GM23338 (cell line): ENCODE measurements at regions not wholly inside any gene's neighbourhood (a gene's known extent, or its start where the extent isn't known, plus 50 kb on each side); places are given as distances from the start of the nearest gene placed in this dataset.
A peak's percentile ranks its signal among the peaks of the same experiment; 100 is the strongest.

Source experiments
- ATAC-seq: fragments of 200-7000 bp; cut with Tn5 transposase; 3 replicates; pipeline ENCODE4 v1.9.1; 2020
- DNase-seq: peaks from one replicate; pipeline ENCODE4 v3.0.0-alpha.2; 2015; ENCODE audit warnings: low spot score
- H2AFZ ChIP-seq: fragments of 200-600 bp; sonication (generic); 2 replicates; pipeline ENCODE4 v1.8.0; 2016; ENCODE audit warnings: antibody characterized with exemption, mild to moderate bottlenecking, moderate library complexity
- H3F3A ChIP-seq: fragments of 200-600 bp; sonication (generic); replicated peaks from 2 replicates; pipeline ENCODE4 v1.8.0; 2017; ENCODE audit warnings: antibody characterized with exemption, mixed run types, low read depth
- H3K27ac ChIP-seq: fragments of 200-600 bp; sonication (generic); 2 replicates; pipeline ENCODE4 v1.6.1; 2016; ENCODE audit warnings: low read depth
- H3K27me3 ChIP-seq: fragments of 200-600 bp; sonication (generic); 2 replicates; pipeline ENCODE4 v1.8.0; 2016; ENCODE audit warnings: mild to moderate bottlenecking, mixed run types, moderate library complexity; ENCODE audit not compliant: insufficient read depth
- H3K36me3 ChIP-seq: fragments of 200-600 bp; sonication (generic); 2 replicates; pipeline ENCODE4 v1.8.0; 2016; ENCODE audit warnings: mild to moderate bottlenecking; ENCODE audit not compliant: insufficient read depth
- H3K4me1 ChIP-seq: fragments of 200-600 bp; sonication (generic); 2 replicates; pipeline ENCODE4 v1.8.0; 2016; ENCODE audit warnings: mild to moderate bottlenecking, moderate library complexity; ENCODE audit not compliant: insufficient read depth
- H3K4me2 ChIP-seq: fragments of 200-600 bp; sonication (generic); 2 replicates; pipeline ENCODE4 v1.7.1; 2017; ENCODE audit warnings: mixed run types
- H3K4me3 ChIP-seq: fragments of 200-600 bp; sonication (generic); 2 replicates; pipeline ENCODE4 v1.6.1; 2016; ENCODE audit warnings: mixed run types
- H3K79me2 ChIP-seq: fragments of 200-600 bp; sonication (generic); replicated peaks from 2 replicates; pipeline ENCODE4 v1.8.0; 2017; ENCODE audit warnings: mild to moderate bottlenecking; ENCODE audit not compliant: insufficient read depth
- H3K9me2 ChIP-seq: fragments of 200-600 bp; sonication (generic); 2 replicates; pipeline ENCODE4 v1.8.0; 2017; ENCODE audit not compliant: insufficient read depth
- H4K20me1 ChIP-seq: fragments of 200-600 bp; sonication (generic); replicated peaks from 2 replicates; pipeline ENCODE4 v1.8.0; 2017; ENCODE audit warnings: mild to moderate bottlenecking; ENCODE audit not compliant: insufficient read depth
- H3K27ac Mint-ChIP-seq: 2 replicates; pipeline ENCODE4 v1.8.0; 2020; ENCODE audit warnings: inconsistent platforms, mild to moderate bottlenecking, moderate library complexity, mixed read lengths
- H3K27me3 Mint-ChIP-seq: 3 replicates; pipeline ENCODE4 v1.8.0; 2022; ENCODE audit warnings: low read depth, mild to moderate bottlenecking, moderate library complexity, mixed read lengths, inconsistent platforms; ENCODE audit not compliant: insufficient read depth, poor library complexity
- H3K36me3 Mint-ChIP-seq: 3 replicates; pipeline ENCODE4 v1.8.0; 2021; ENCODE audit warnings: low read depth, mild to moderate bottlenecking, inconsistent platforms, moderate library complexity, mixed read lengths
- H3K4me1 Mint-ChIP-seq: 3 replicates; pipeline ENCODE4 v1.8.0; 2020; ENCODE audit warnings: mild to moderate bottlenecking, inconsistent platforms, mixed read lengths
- H3K4me3 Mint-ChIP-seq: 3 replicates; pipeline ENCODE4 v1.8.0; 2021; ENCODE audit warnings: moderate library complexity, mild to moderate bottlenecking, inconsistent platforms, mixed read lengths
- H3K9me3 Mint-ChIP-seq: 3 replicates; pipeline ENCODE4 v1.8.0; 2020; ENCODE audit warnings: moderate library complexity, mild to moderate bottlenecking, inconsistent platforms, mixed read lengths
- CREB1 ChIP-seq: fragments of 250-450 bp; sonication (Bioruptor Pico); IDR thresholded peaks from 2 replicates; pipeline ENCODE4 v1.5.0; 2020; ENCODE audit warnings: low read depth, mild to moderate bottlenecking, moderate library complexity
- CTCF ChIP-seq, 2 experiments: fragments of 200-600 bp in 1 of 2; sonication (generic) in 1 of 2; conservative IDR thresholded peaks; 2 replicates each; pipeline versions ENCODE4 v1.5.1 to v1.6.1; 2016 to 2017; ENCODE audit warnings: antibody characterized with exemption in 2 of 2, low read depth in 2 of 2, mild to moderate bottlenecking in 2 of 2, moderate library complexity in 1 of 2
- ETS1 ChIP-seq: IDR thresholded peaks from 2 replicates; pipeline ENCODE4 v1.6.1; 2016; ENCODE audit warnings: antibody characterized with exemption
- EZH2 ChIP-seq: fragments of 200-600 bp; sonication (generic); IDR thresholded peaks from one replicate; pipeline ENCODE4 v1.8.0; 2017; ENCODE audit warnings: antibody characterized with exemption, mild to moderate bottlenecking, low read depth; ENCODE audit not compliant: unreplicated experiment
- EZH2phosphoT487 ChIP-seq: fragments of 200-600 bp; sonication (generic); IDR thresholded peaks from one replicate; pipeline ENCODE4 v1.8.1; 2018; ENCODE audit warnings: antibody characterized with exemption; ENCODE audit not compliant: unreplicated experiment
- JUNB ChIP-seq: IDR thresholded peaks from one replicate; pipeline ENCODE4 v1.6.1; 2016; ENCODE audit warnings: antibody characterized with exemption; ENCODE audit not compliant: unreplicated experiment
- NANOG ChIP-seq: IDR thresholded peaks from 2 replicates; pipeline ENCODE4 v1.6.1; 2016; ENCODE audit warnings: antibody characterized with exemption, borderline replicate concordance
- POLR2AphosphoS5 ChIP-seq: IDR thresholded peaks from 2 replicates; pipeline ENCODE4 v1.6.1; 2016; ENCODE audit warnings: antibody characterized with exemption, low read depth
- REST ChIP-seq: IDR thresholded peaks from one replicate; pipeline ENCODE4 v1.6.1; 2018; ENCODE audit warnings: antibody characterized with exemption; ENCODE audit not compliant: unreplicated experiment
- STAT1 ChIP-seq: IDR thresholded peaks from one replicate; pipeline ENCODE4 v1.6.1; 2016; ENCODE audit warnings: antibody characterized with exemption; ENCODE audit not compliant: unreplicated experiment
- ZNF114 ChIP-seq: fragments of 250-450 bp; sonication (Bioruptor Pico); IDR thresholded peaks from 2 replicates; pipeline ENCODE4 v1.5.0; 2020; ENCODE audit warnings: mild to moderate bottlenecking, moderate library complexity
- ZNF331 ChIP-seq: fragments of 250-450 bp; sonication (Bioruptor Pico); IDR thresholded peaks from 2 replicates; pipeline ENCODE4 v1.5.0; 2020; ENCODE audit warnings: low read depth, mild to moderate bottlenecking, moderate library complexity
- ZNF462 ChIP-seq: fragments of 250-450 bp; sonication (Bioruptor Pico); IDR thresholded peaks from 2 replicates; pipeline ENCODE4 v1.5.0; 2020; ENCODE audit warnings: mild to moderate bottlenecking, moderate library complexity

- Histone ChIP-seq H3K4me2 (no peak overlapping the region), H3K27ac (no peak overlapping the region), H3K36me3 (no peaks in the 10 kb centered on the region), H2AFZ (0 out of 2 replicates have a peak overlapping the region, but pooled peaks have one; percentile 47), H3K9me2 (peaks cover 3% of the 10 kb centered on the region; the same call in 1 of the 2 replicates), H3K27me3 (no peaks in the 10 kb centered on the region), H3K79me2 (no peaks in the 10 kb centered on the region), H3F3A (no peaks in the 10 kb centered on the region), H4K20me1 (no peaks in the 10 kb centered on the region), H3K4me3 (no peak overlapping the region), H3K4me1 (0 out of 2 replicates have a peak, but pooled peaks cover 5% of the 10 kb centered on the region)
- no peak for TF ChIP-seq EZH2phosphoT487
- no peak for TF ChIP-seq REST
- no peak for TF ChIP-seq JUNB
- no peak for TF ChIP-seq ZNF114 (CRISPR knock-in tag)
- no peak for TF ChIP-seq ZNF331 (CRISPR knock-in tag)
- TF ChIP-seq ETS1 = no peak
- TF ChIP-seq NANOG = no peak
- no peak for TF ChIP-seq CREB1 (CRISPR knock-in tag)
- no peak for TF ChIP-seq CTCF (conservative IDR thresholded peaks at IDR 0.05; ENCODE audit: low read depth in 2 of 2)
- no peak for TF ChIP-seq STAT1
- no peak for TF ChIP-seq EZH2
- no peak for TF ChIP-seq POLR2AphosphoS5
- TF ChIP-seq ZNF462 (CRISPR knock-in tag) = no peak
- Mint-ChIP-seq H3K27ac (no peak overlapping the region), H3K4me1 (peaks cover 18% of the 10 kb centered on the region), H3K4me3 (no peak overlapping the region), H3K36me3 (no peaks in the 10 kb centered on the region), H3K27me3 (peaks cover 9% of the 10 kb centered on the region), H3K9me3 (no peaks in the 10 kb centered on the region)
- DNase-seq (no peak), ATAC-seq (no peak)
Measured at GRCh38 chr13:109631069-109631468, 155.3 kb downstream of the IRS2 start.
